SW 1271 (cell line): ENCODE measurements at regions not wholly inside any gene's neighbourhood (a gene's known extent, or its start where the extent isn't known, plus 50 kb on each side); places are given as distances from the start of the nearest gene placed in this dataset.
"Not testable (repeated sequence)": the region's sequence is repeated elsewhere in the genome, so short reads cannot be mapped to it uniquely, and the experiment has no call there.

ENCODE experiments used
- DNase-seq, 2 experiments: peaks; one replicate each; lab custom pipeline; 2025; lab: John Stamatoyannopoulos, UW

DNA sequence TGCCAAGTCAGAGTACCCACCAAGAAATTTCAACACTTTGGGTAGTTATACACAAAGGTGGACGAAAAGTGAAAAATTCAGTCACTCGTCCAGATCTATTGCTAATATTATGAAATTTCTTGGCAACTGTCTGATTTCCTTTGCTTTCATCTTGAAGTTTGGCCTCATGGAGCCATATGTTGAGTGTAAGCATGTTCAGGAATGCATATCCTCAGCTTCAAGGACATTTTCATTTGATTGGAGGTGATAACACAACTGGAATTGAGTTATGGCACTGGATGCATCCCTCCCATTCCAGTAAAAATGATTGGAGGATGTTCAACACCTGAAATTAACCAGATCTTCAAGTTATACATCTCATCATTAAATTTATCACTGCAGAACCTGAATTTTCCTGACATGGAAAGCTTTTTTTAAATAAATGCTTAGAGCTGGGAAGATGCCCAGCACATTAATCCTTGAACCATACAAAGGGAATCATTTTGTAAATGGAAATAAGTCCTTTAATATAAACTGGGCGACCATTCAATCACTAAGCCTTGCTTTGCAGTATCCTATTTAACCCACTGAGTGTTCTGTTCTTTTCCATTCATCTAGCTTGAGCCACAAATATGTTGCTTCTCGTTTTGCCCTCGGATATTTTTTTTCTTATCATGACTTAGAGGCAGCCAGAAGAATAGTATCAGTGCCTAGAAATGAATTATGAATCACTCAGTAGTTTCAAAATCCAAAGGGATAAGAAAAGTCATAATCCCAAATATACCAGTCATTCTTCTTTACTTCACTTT lies 273.7 kb upstream of the PIK3R1 start:
- no peak for DNase-seq

- DNase-seq, result no peak
Observed at GRCh38 chr5:67935908-67936566, 279.5 kb upstream of the PIK3R1 start.

DNA sequence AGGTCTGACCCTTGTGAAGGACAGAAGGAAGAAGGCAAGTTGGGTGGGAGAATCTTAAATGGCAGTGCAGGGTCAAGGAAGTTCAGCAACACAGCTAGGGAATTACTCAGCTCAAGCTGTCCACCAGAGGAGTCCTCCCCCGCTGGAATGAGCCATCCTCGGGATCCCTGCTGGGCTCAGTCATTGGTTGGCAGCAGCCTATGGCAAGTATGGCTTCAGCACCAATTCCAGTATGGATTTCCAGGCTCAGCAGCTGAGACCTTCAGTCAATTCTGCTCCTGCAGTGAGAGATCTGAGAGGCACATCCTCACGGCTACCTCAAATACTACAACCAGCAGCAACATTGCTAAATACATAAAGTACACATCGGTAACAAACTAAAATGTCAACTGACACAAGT lies 280.6 kb upstream of the PIK3R1 start:
- DNase-seq, result no peak

DNA sequence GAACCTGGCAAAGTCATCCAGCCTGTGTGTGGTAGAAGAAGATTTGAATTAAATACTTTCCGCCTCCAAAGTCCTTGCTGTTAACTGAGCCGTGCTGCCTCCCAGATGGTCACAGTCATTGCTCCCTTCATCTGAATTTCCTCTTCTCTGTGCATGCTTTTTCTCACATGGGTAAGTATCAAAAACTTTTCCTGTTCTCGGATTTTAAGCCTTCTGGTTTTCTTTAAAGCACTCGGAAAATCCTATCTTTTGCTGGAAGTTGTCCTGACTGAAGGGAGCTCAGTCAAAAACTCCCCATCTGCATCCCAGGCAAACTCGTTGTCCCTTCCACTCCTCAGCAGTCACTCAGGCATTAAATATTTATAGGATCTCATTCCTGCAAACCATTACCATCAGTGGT lies 290.0 kb upstream of the PIK3R1 start:
- no peak for DNase-seq

DNA sequence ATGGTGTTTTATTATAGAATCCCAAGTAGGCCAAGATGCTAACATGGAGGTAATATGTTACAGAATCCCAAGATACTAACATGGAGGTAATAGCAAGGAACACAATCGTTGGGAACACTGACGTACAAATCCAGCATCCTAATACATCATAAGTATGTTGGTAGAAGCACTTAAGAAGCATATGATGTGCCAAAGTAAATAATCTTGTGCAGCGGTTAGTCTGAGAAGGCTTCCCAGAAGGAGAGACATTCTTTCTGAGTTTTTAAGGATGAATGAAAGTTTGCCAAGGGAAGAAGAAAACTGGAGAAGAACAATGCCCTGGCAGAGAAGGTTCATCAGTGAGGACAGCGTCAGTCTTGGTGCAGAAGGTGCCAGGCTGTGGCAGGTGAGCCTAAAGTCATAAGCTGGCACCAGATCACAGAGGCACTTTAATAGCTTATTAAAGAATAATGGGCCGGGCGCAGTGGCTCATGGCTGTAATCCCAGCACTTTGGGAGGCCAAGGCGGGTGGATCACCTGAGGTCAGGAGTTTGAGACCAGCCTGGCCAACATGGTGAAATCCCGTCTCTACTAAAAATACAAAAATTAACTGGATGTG lies 294.5 kb upstream of the PIK3R1 start:
- no peak for DNase-seq

DNA sequence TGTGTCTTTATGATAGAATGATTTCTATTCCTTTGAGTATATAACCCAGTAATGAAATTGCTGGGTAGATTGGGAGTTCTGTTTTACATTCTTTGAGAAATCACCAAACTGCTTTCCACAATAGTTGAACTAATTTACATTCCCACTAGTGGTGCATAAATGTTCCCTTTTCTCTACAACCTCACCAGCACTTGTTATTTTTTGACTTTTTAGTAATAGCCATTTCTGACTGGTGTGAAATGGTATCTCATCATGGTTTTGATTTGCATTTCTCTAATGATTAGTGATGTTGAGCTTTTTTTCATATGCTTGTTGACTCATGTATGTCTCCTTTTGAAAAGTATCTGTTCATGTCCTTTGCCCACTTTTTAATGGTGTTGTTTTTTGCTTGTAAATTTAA lies 296.0 kb upstream of the PIK3R1 start:
- DNase-seq, result not testable (repeated sequence)

- DNase-seq, result no peak
Observed at GRCh38 chr5:67917561-67917960, 298.0 kb upstream of the PIK3R1 start.

DNA sequence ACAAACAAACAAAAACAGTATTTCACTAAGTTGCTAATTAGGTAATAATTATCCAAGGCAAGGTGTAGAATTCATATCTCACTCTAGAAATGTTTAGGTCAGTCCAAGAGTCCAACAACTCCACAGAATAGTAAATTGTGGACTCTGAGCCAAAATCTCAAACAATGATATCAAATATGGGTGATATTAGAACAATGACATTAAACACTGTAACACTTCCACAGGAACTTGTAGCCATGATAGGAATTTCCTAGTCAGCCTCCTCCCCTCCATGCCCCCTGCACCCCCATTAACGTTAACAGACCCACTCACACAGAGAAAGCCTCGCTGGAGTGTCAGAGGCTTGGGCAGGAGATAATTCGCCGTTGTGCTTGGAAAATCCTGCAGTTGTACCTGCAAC lies 305.0 kb upstream of the PIK3R1 start:
- no peak for DNase-seq

- no peak for DNase-seq
Observed at GRCh38 chr5:67908126-67908765, 307.3 kb upstream of the PIK3R1 start.

- no peak for DNase-seq
Observed at GRCh38 chr5:67904366-67904765, 311.2 kb upstream of the PIK3R1 start.

DNA sequence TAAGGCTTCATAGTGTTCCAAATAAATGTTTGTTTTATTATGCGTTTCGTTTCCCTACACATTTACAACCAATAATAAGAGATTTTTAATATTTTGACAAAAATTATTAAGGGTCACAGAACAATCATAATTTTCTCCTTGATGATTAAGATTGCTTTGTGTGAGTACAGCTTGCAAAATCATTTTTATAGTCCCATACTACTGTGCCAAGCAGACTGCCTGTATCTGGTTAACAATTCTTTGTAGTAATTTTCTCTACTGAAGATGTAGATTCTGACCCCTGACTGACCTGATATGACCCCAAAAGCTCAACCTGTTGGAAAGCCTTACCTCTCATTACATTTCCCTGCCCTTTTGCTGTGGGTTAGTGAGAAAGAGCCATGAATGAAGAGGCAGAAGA lies 311.9 kb upstream of the PIK3R1 start:
- no peak for DNase-seq

DNA sequence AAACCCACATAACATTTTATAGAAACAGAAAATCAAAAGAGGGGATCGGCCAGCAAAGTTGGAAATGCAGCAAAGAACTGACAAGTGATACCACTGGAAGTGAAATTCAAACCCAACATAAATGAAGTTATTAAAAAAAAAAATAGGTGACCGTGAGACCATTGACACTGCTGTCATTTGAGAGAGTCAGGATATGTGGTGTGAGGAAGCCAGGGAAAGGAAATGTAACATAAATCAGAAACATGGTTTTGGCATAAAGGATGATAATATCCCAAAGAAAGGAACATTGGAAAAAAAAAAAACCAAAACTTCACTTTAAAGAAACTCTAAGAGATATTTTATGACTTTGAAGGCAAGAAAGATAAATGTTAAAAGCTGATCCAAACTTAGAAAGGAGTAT lies 312.4 kb upstream of the PIK3R1 start:
- DNase-seq, result no peak

DNA sequence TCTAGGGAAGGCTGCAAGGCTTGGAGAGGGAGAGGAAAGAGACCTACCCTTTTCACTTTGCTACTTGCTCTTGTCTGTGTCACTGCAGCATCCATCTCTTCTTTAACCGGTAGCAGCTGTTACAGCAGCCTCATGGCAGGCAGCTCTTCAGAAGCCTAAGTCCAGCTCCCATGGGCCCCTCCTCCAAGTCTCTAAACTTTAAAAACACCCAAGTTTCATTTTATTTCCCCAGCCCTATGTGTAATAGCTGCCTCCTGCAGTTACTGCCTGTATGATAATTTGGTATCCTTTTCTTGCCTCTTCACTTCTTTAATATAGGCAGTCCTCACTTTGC lies 313.1 kb upstream of the PIK3R1 start:
- no peak for DNase-seq

DNA sequence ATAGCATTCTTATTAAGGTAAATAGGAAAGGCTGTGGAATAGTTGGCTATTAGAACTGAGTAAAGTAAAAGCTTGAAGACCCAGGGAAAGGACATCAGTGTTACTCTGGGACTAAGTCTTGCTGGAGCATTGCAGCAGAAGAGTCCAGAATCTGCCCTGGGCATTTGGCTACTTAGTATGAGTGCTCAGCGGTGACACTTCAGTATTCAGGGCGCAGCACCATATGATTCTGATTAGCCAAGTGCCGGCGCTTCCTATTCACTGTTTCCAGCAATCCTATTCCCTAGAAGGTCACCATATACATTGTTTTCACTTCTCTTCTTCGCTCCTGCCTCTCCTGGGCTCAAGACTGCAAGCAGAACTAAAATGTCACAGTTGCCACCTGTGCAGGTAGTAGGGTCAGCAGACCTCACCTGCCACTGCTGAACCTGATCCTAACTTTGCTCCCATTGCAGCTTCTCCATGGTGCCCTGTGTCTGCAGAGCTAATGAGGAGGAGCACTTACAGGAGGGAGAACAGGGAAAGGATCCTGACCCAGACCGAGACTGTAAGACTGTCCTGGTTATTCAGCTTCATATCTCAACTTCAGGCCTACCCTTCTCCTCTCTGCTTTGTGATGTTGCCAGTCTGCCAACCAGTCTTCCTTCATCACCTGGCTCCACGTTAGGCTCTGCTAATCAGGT lies 313.6 kb upstream of the PIK3R1 start:
- DNase-seq, result no peak

- no peak for DNase-seq
Observed at GRCh38 chr5:67900514-67900913, 315.0 kb upstream of the PIK3R1 start.

- no peak for DNase-seq
Observed at GRCh38 chr5:67897980-67898379, 317.6 kb upstream of the PIK3R1 start.

GRCh38 chr5:67897431-67897830 lies 318.1 kb upstream of the PIK3R1 start:
- no peak for DNase-seq

DNA sequence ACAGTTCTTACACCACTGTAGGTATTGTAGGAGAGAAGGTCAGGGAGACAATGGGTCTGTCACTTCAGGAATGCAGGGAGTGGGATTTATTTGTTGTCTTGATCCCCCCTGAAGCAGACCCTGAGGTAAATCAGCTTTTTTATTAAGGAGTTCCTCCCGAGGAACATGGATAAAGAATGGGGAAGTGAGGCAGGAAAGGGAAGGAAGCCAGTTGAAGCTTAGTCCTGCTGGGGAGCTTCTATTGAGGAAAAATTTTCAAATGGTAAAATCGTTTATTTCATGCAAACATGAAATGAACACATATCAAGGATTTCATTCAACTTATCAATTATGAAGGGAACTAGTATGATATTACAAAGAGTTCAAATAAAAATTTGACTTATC lies 318.6 kb upstream of the PIK3R1 start:
- no peak for DNase-seq

- no peak for DNase-seq
Observed at GRCh38 chr5:67896311-67896929, 319.1 kb upstream of the PIK3R1 start.

DNA sequence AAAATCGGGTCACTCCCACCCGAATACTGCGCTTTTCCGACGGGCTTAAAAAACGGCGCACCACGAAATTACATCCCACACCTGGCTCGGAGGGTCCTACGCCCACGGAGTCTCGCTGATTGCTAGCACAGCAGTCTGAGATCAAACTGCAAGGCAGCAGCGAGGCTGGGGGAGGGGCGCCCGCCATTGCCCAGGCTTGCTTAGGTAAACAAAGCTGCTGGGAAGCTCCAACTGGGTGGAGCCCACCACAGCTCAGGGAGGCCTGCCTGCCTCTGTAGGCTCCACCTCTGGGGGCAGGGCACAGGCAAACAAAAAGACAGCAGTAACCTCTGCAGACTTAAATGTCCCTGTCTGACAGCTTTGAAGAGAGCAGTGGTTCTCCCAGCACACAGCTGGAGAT lies 325.7 kb upstream of the PIK3R1 start:
- not testable (repeated sequence) for DNase-seq

GRCh38 chr5:67887748-67888161 lies 327.8 kb upstream of the PIK3R1 start:
- no peak for DNase-seq

DNA sequence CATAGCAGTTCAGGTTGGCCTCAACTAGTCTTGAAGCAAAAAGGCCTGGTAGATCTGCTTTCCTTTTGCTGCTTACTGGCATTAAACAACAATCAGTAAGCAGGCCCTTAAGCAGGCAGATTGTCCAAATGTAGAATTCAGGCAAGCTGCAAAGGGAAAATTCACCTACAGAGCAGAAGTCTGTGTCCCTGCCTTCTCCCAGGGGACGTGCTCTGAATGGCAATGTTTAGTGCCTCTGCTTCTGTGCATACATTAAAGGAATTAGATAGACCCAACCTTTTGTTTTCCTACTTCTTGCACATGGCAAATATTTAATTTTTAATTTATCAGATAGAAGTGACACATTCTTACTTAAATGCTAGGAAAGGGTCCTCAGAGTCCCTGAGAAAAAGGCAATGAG lies 328.8 kb upstream of the PIK3R1 start:
- no peak for DNase-seq
